ENCODE measurements at regions not wholly inside any gene's neighbourhood (a gene's known extent, or its start where the extent isn't known, plus 50 kb on each side); places are given as distances from the start of the nearest gene placed in this dataset.

GRCh38 chr3:117788506-117788905 lies 1078.9 kb downstream of the TUSC7 start:
- no peak for DNase-seq
- no peak for TF ChIP-seq CTCF (IDR thresholded peaks at IDR 0.05)
- H3K27ac Mint-ChIP-seq: no peak overlapping the region
- no peaks in the 10 kb centered on the region for H3K36me3 Mint-ChIP-seq (ENCODE audit: low read depth)
- H3K9me3 Mint-ChIP-seq: peaks cover 4% of the 10 kb centered on the region; the same call in 1 of the 2 replicates
- H3K4me1 Mint-ChIP-seq (ENCODE audit: low read depth): no peaks in the 10 kb centered on the region
- H3K27me3 Mint-ChIP-seq (ENCODE audit: insufficient read depth): no peaks in the 10 kb centered on the region
- H3K4me3 Mint-ChIP-seq: no peak overlapping the region

GRCh38 chr3:117790235-117790987 lies 1080.8 kb downstream of the TUSC7 start:
- Mint-ChIP-seq H3K36me3 (ENCODE audit: low read depth) (no peaks in the 10 kb centered on the region), H3K4me1 (ENCODE audit: low read depth) (no peaks in the 10 kb centered on the region), H3K4me3 (no peak overlapping the region), H3K9me3 (peaks cover 4% of the 10 kb centered on the region; the same call in 1 of the 2 replicates), H3K27ac (no peak overlapping the region), H3K27me3 (ENCODE audit: insufficient read depth) (no peaks in the 10 kb centered on the region)
- DNase-seq: no peak
- TF ChIP-seq CTCF (IDR thresholded peaks at IDR 0.05): no peak

GRCh38 chr3:117793622-117794265 lies 1084.2 kb downstream of the TUSC7 start:
- DNase-seq: no peak
- Mint-ChIP-seq H3K27ac (no peak overlapping the region), H3K4me3 (no peak overlapping the region), H3K27me3 (ENCODE audit: insufficient read depth) (no peaks in the 10 kb centered on the region; the same call in 1 of the 2 replicates), H3K4me1 (ENCODE audit: low read depth) (no peaks in the 10 kb centered on the region), H3K9me3 (peaks cover 4% of the 10 kb centered on the region; the same call in 1 of the 2 replicates), H3K36me3 (ENCODE audit: low read depth) (no peaks in the 10 kb centered on the region)
- TF ChIP-seq CTCF (IDR thresholded peaks at IDR 0.05): no peak

- no peak for DNase-seq
- no peak for TF ChIP-seq CTCF (IDR thresholded peaks at IDR 0.05)
- no peaks in the 10 kb centered on the region; the same call in 1 of the 2 replicates for H3K27me3 Mint-ChIP-seq (ENCODE audit: insufficient read depth)
- H3K9me3 Mint-ChIP-seq: no peaks in the 10 kb centered on the region; the same call in 1 of the 2 replicates
- H3K36me3 Mint-ChIP-seq (ENCODE audit: low read depth): no peaks in the 10 kb centered on the region
- no peaks in the 10 kb centered on the region for H3K4me1 Mint-ChIP-seq (ENCODE audit: low read depth)
- no peak overlapping the region for H3K4me3 Mint-ChIP-seq
- H3K27ac Mint-ChIP-seq: no peak overlapping the region
Observed at GRCh38 chr3:117798221-117798620, 1088.6 kb downstream of the TUSC7 start.

GRCh38 chr3:117798687-117799386 lies 1089.3 kb downstream of the TUSC7 start:
- no peaks in the 10 kb centered on the region; the same call in 1 of the 2 replicates for H3K9me3 Mint-ChIP-seq
- no peak overlapping the region for H3K4me3 Mint-ChIP-seq
- DNase-seq: no peak

More at GRCh38 chr3:117798687-117799386, 1089.3 kb downstream of the TUSC7 start:
- H3K27ac Mint-ChIP-seq: no peak overlapping the region
- H3K27me3 Mint-ChIP-seq (ENCODE audit: insufficient read depth): no peaks in the 10 kb centered on the region; the same call in 1 of the 2 replicates
- no peaks in the 10 kb centered on the region for H3K36me3 Mint-ChIP-seq (ENCODE audit: low read depth)
- H3K4me1 Mint-ChIP-seq (ENCODE audit: low read depth): no peaks in the 10 kb centered on the region
- TF ChIP-seq CTCF (IDR thresholded peaks at IDR 0.05): no peak
